GDM1 (cell line): ENCODE measurements at regions not wholly inside any gene's neighbourhood (a gene's known extent, or its start where the extent isn't known, plus 50 kb on each side); places are given as distances from the start of the nearest gene placed in this dataset.
"Not testable (repeated sequence)": the region's sequence is repeated elsewhere in the genome, so short reads cannot be mapped to it uniquely, and the experiment has no call there.

Source experiments
- DNase-seq: peaks from one replicate; lab custom pipeline; 2025; lab: John Stamatoyannopoulos, UW

DNA sequence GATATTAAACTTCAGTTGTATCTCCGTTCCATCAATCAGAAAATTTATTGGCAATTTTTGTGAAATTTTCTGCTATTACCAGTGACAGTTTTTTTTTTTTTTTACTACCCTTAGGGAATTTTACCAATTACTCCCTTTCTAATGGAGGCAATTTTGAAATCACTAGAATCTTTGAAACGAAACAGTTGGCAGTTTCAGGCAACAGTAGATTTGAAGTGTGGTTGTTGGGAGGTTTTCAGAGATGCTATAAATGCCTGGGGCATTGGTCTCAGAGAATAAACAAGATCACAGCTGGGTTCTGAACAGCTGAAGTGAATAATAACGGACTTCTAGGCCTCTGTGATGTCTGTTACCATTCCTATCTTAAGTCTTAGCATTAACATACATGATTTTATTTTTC lies 535.9 kb upstream of the POT1 start:
- DNase-seq = no peak

GRCh38 chr7:125462615-125463014 lies 533.0 kb upstream of the POT1 start:
- DNase-seq = no peak

- DNase-seq = no peak
Measured at GRCh38 chr7:125459038-125459437, 529.4 kb upstream of the POT1 start.

DNA sequence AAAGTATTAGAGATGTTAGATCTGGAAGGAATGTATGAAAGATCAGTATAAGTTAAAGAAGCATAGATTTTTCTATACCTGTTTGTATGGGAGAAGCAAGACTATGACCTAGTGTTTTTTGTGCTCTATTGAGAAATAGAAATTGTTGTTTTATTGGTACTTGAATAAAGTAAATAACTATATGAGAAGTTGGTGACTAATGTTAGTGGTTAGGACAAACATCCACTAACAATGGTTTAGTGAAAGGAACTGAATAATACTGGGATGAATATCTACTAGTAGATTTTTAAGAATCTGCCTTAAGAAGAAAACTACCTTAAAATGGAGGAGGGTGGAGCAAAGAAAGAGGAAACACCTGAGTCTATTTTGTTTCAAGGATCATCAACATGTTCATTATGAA lies 521.1 kb upstream of the POT1 start:
- no peak for DNase-seq

- no peak for DNase-seq
Measured at GRCh38 chr7:125445836-125446235, 516.2 kb upstream of the POT1 start.

GRCh38 chr7:125444864-125445263 lies 515.2 kb upstream of the POT1 start:
- no peak for DNase-seq

- no peak for DNase-seq
Measured at GRCh38 chr7:125436220-125436619, 506.6 kb upstream of the POT1 start.

- no peak for DNase-seq
Measured at GRCh38 chr7:125431349-125431748, 501.7 kb upstream of the POT1 start.

GRCh38 chr7:125430013-125430412 lies 500.4 kb upstream of the POT1 start:
- DNase-seq = no peak

GRCh38 chr7:125427676-125428075 lies 498.1 kb upstream of the POT1 start:
- no peak for DNase-seq

DNA sequence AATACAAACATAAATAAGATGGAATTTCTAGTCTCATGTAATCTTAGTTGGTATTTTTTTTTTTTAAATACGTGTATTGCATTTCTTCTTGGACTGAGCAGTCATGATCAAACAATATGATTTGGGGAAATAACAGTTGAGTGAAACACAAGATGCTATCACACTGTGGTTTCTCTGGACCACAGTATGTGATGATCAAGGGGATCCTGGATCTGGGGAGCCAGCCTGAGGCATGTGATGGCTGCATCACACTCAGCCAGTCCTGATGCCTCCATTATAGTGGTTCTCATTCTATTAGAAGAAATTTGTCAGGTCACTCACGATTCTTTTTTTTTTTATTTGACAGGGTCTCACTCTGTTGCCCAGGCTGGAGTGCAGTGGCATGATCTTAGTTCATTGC lies 495.9 kb upstream of the POT1 start:
- DNase-seq = no peak

GRCh38 chr7:125424721-125425120 lies 495.1 kb upstream of the POT1 start:
- no peak for DNase-seq

DNA sequence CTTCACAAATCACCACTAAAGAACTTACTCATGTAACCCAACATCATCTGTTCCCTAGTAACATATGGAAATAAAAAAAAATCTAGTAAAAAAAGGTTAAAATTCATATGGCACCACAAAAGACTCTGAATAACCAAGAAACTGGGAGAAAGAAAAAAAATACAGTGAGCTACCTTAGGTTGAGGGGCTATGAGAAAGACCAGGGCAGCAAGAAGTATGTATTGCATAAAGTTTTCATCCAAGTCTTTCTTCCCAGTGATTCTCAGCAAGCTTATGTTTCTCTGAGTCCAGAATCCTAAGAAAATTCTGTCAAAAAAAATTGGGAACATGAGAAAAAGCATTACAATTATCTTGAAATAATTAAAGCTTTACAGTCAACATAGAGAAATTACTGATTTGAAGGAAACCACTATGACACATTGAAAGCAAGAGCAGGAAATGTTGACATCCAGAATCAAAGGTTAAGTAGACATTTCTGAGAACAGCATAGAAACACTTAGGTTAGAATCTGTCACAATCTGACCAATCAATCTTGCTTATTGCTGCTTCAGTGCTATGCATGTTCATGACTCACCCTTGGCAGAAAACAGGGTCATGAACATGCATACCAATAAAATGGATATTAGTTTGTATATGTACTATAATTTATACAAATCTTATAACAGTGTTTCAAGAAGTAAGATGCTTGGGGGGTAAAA lies 494.0 kb upstream of the POT1 start:
- DNase-seq = peak; percentile 10

DNA sequence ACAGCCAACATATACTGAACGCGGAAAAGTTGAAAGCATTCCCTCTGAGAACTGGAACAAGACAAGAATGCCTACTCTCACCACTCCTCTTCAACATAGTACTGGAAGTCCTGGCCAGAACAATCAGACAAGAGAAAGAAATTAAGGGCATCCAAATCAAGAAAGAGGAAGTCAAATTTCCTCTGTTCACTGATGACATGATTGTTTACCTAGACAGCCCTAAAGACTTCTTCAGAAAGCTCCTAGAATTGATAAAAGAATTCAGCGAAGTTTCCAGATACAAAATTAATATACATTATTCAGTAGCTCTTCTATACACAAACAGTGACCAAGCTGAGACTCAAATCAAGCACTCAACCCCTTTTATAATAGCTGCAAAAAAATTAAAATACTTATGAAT lies 491.8 kb upstream of the POT1 start:
- not testable (repeated sequence) for DNase-seq

DNA sequence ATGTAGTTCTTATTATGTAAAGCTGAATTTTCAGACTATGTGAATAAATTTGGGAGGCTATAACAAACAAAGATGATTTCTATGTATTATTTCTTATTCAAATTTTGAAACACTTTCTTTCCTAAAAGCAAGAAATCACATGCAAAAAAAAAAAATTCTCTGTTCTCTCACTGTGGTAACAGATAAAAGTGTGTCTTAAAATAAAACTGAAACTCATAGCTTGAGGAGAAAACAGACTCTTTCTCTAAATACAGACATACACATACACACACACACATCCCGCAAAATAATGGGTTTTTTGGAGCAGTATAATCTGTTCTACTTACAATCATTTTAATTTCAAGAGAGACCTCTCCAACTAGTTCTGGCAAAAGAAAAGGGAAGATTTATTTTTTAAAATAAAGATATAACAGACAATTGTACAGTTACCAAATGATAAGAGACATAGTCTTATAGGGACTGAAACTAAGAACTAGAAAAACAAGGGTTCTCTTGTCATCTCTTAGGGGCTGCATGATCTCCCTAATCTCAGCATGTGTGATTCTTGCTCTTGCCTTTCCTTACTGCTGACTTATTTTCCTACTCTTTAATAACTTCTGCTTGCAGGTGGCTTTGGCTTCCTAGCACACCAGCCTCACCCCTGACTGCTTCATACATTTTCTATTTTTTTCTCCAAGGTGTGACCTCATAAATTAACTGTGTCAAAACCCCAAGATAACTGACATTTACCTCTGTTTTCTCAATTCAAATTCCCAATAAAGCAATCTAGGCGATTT lies 483.5 kb upstream of the POT1 start:
- DNase-seq = no peak

DNA sequence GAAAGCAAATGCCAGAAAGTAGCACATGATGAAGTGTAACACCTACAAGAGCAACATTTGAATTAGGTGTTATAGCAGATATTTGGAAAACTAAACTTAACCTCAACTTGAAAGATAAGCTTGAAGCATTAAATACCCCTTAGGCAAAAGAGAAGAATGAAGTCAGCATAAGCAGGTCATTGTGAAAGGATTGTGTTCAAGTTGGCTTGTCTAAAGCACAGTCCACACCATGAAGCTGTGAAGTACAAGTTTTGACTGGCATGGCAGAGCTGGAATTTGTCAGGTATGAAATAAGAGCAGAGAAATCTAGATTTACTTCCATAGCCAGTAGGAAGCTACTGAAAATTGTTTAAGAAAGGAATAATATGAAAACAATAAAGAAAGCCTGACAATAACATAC lies 480.3 kb upstream of the POT1 start:
- DNase-seq = no peak

DNA sequence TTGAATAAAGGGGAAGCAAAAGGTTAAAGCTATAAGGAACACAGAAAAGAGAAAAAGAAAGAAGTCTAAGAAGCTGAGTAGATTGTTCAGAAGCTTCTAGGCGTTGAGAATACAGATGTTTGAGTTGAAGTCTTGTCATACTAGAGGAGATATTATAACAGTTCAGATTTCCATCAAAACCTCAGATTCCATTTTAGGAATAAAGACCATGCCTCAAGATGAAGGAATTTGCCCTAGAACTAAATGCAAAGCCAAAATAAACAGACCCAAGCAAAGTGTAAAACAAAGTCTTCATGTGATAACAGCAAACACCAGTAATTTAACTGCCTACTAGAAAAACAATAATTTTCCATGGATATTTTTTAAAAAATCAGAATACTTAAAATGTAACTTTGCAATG lies 476.5 kb upstream of the POT1 start:
- no peak for DNase-seq

GRCh38 chr7:125399408-125399807 lies 469.8 kb upstream of the POT1 start:
- no peak for DNase-seq

DNA sequence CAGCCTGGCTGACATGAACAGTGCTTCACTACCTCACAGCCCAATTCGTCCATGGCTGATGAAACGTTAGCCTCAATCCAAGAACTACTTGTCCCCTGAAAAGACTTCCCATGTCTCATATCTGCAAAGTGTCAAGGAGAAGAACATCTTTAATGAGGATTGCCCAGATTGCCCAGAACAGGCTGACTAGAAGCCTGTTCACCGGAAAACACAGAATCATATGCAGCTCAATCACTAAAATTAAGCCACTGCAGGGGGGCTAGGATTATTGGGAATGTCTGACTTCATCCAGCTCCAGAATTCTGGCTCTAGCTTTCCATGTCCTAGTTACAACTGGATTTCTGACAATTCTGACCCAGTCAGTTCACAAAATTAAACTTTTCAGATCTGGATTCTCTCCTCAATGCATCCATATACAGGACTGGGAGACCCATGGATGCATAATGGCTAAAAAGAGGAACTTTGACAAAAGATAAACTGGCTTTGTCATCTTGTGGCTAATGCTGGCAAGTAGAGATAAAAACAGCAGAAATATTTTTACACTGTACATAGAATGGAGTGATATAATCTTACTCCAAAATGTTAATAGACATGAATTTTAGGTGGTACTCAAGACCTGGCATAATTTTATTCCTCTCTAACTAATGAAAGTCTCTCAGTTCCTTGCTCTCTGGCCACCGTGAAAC lies 467.0 kb upstream of the POT1 start:
- peak; percentile 66 for DNase-seq

DNA sequence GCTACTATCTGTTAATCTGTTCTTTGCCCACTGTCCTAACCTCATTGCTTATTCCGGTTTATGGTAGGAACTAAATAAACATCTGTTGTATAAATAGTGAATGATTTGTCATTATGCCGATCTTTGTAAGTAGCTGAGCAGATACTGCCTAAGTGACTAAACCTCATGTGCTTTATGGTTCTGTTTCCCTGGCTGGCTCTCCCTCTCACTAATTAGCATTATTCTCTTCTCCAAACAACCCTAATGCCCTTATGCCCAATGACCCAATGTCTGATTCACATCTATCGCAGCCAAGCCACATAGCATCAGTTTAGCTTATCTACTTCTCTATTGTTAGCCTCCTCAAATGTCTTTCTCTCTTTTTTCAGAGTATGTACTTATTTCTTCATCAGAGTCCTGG lies 462.3 kb upstream of the POT1 start:
- DNase-seq = no peak

DNA sequence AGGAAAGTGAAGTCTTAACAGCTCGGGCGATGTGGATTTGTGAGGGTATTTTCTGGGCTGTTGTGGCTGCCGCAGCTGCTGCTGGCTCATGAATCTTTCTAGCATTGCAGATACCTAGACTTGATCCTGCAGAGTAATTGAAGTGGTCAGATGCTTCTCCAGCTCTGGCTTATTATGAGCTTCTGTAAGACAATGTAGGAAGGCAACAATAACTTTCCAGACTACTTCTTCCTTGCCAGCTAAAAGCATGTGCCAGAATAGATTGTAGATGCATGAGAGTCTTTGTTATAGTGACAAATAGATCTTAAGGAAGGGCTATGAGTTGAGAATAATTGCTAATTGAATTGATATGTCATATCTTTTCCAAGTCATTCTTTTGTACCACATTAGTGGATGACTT lies 461.4 kb upstream of the POT1 start:
- DNase-seq = no peak

DNA sequence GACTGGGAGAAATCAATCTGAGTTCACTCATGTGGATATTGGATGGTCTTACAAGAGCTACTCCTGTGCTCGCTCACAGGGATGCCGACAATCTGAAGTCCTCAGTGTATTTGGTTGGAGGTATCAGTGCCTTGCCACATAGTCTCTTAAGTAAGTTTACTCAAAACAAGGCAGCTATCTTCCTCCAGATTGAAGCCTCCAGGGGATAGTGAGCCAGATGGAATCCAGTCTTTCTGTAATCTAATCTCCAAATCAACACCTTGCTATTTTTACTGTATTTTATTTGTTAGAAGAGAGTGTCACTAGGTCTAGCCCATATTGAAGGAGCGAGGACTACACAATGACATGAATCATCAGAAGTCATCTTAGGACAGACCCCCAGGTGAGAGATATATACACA lies 456.6 kb upstream of the POT1 start:
- no peak for DNase-seq

DNA sequence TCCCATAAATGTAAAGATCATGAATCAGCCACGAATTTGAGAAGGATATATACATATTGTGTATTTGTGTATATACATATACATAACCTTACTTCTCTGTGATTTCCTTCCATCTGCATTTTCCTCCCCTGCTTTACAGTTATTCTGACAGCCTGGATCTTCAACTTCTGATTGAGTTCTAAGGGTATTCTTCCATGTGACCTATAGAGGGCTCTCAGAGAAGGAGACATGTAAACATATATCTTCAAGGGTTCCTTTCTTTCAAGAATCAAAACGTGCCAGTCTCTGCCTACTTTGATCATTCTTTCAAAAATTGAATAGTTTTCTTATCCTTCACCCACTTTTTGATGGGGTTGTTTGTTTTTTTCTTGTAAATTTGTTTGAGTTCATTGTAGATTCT lies 453.7 kb upstream of the POT1 start:
- DNase-seq = no peak
